Astrocyte of the hippocampus (primary cell): ENCODE measurements at regions not wholly inside any gene's neighbourhood (a gene's known extent, or its start where the extent isn't known, plus 50 kb on each side); places are given as distances from the start of the nearest gene placed in this dataset.
"Not testable (repeated sequence)": the region's sequence is repeated elsewhere in the genome, so short reads cannot be mapped to it uniquely, and the experiment has no call there.

ENCODE experiments used
- DNase-seq: peaks from one replicate; pipeline ENCODE4 v3.0.0; 2011; ENCODE audit warnings: low read depth, low spot score

GRCh38 chrX:87941841-87942240 lies 424.2 kb downstream of the KLHL4 start:
- peak; percentile 0 for DNase-seq

- no peak for DNase-seq
These were observed 443.9 kb downstream of the KLHL4 start for GRCh38 chrX:87961471-87961870.

DNA sequence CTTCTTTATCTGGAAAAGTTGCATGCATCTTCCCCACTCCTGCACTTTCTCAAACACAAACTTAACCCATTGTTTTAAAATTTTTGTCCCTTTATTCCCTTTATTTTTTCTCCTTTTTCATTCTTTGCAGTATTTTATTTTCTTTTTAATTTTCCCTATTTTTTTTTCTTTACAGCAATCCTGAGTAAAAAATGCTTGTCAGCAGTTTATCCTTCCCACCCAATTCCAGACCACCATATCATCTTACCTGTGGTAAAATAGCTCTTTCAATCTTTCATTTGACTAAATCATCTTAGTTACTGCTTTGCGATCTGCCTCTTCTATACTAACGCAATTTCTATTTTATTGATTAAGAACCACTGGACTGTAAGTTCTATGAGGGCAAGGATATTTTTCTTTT lies 450.5 kb downstream of the KLHL4 start:
- DNase-seq = no peak

GRCh38 chrX:87972121-87972520 lies 454.5 kb downstream of the KLHL4 start:
- not testable (repeated sequence) for DNase-seq

- DNase-seq = no peak
These were observed 457.8 kb downstream of the KLHL4 start for GRCh38 chrX:87975365-87975764.

DNA sequence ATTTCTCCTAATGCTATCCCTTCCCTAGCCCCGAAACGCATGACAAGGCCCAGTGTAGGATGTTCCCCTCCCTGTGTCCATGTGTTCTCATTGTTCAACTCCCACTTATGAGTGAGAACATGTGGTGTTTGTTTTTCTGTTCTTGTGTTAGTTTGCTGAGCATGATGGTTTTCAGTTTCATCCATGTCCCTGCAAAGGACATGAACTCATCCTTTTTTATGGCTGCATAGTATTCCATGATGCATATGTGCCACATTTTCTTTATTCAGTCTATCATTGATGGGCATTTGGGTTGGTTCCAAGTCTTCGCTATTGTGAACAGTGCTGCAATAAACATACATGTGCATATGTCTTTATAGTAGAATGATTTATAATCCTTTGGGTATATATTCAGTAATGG lies 490.3 kb downstream of the KLHL4 start:
- DNase-seq = not testable (repeated sequence)

DNA sequence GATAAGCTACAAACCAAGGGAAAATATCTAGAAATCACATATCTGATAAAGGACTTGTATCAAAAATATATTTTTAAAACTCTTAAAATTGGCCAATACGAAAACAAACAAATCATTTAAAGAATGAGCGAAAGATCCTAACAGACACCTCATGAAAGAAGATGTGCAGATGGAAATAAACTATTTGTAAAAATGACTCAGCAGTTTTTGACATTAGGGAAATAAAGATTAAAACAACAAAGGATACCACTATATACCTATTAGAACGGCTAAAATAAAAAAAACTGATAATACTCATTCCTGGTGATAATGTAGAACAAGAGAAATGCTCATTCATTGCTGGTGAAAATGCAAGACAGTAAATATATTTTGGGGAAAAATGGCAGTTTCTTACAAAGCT lies 506.4 kb downstream of the KLHL4 start:
- DNase-seq = no peak

GRCh38 chrX:88072339-88073030 lies 554.9 kb downstream of the KLHL4 start:
- DNase-seq = no peak

DNA sequence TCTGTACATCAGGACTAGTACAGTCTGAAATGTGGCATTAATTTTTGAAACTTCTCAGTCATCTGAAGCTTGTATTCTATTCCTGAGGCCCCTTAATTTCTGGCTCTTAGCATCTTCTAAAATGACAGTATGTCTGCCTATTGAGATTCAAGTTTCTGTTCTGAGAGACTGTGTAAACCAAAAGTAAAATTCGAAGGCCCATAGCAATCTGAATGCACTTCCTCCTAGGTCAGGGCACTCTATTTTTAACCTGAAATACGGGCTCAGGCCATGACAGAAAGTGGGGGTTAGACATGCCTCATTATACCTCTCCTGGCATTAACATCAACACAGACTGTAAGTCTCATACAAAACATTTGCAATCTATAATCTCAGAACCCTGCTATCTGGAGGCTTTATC lies 584.4 kb downstream of the KLHL4 start:
- DNase-seq = no peak

DNA sequence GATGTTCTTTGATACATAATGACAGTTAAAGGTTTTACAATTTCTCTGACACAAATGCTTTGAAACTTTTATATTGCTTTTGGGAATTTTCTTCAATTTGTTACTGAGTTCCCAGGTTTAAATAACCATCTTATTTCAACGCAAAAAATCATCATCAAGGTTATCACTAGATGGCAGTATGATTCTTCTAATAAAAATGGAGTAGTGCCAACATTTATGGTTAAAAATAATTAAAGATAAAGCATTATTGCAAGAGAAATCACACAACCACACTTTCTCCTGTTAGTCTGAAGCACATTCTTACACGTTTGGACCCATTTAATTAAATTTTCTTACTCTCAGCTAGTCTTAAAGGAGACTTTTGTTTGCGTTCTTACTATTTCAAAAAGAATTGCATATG lies 611.3 kb upstream of the CPXCR1 start:
- DNase-seq = no peak

DNA sequence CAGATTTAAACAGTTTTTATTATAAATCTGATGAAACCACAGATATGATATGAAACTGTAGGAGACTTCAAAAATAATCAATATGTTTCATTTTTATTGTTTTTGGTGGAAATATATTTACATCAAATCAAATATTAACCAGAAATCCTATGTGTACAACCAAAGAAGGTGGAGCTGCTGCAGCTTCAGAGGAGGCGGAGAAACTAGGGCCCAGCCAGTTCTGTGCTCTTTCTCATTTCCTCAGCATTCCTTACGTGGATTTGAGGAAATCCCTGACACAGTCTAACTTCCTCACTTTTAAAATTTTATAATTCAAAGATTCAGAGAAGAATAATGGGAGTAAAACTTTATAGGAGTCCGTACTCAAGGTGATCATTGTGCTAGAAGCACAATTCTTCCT lies 610.7 kb upstream of the CPXCR1 start:
- no peak for DNase-seq

GRCh38 chrX:88146577-88146976 lies 600.4 kb upstream of the CPXCR1 start:
- no peak for DNase-seq

- no peak for DNase-seq
These were observed 576.5 kb upstream of the CPXCR1 start for GRCh38 chrX:88170553-88170952.

- DNase-seq = not testable (repeated sequence)
These were observed 573.0 kb upstream of the CPXCR1 start for GRCh38 chrX:88173932-88174440.

DNA sequence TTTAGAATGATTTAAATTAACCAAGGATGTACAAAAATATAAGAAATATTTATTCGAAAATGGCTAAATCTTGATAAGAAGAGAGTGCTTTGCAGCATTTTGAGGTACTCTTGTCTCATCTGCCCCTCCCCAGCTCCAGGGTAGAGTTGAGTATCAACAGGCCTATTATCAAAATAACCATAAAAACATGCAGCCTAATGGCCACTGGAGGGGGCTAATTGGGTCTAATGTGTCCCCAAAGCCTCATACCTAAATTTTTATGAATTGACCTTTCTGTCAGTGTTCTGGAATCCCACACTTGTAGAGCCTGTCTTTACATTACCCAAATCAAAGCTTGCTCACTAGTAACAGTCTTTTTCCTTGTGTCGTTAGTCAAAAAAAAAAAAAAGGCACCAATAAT lies 544.9 kb upstream of the CPXCR1 start:
- no peak for DNase-seq

DNA sequence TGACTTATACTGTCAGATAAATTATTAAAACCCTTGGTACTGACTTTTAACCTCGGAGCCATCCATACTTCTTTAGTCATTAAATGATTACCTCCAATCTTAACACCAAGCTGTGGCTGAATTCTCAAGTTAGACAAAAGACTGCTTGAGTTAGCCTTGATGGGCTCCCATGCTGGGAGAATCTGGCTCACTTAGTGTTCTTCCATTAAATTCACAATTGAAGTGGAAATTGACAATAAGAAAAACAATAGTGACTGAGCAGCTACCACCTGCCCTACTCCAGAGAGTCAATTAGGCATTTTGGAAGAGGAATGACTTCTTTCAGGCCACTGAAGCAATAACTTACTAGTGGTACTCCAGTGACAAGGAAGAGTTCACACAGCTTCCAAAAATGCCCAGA lies 503.0 kb upstream of the CPXCR1 start:
- no peak for DNase-seq

- no peak for DNase-seq
These were observed 462.2 kb upstream of the CPXCR1 start for GRCh38 chrX:88284844-88285243.

GRCh38 chrX:88313972-88314371 lies 433.1 kb upstream of the CPXCR1 start:
- not testable (repeated sequence) for DNase-seq

- no peak for DNase-seq
These were observed 421.4 kb upstream of the CPXCR1 start for GRCh38 chrX:88325634-88326033.

DNA sequence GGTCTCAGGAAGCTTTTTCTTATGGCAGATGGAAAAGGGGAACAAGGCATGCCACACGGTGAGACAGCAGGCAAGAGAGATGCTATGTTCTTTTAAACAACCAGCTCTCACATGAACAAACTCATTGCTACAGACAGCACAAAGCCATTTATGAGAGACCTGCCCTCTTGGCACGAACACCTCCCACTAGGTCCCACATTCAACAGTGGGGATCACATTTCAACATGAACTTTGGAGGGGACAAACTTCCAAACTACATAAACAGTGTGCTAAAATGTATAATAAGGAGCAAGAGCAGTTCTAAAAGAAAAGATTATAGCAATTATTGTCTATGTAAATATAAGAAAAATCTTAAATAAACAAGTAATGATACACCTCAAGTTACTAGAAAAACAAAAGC lies 391.8 kb upstream of the CPXCR1 start:
- DNase-seq = no peak

GRCh38 chrX:88366314-88366713 lies 380.7 kb upstream of the CPXCR1 start:
- no peak for DNase-seq

DNA sequence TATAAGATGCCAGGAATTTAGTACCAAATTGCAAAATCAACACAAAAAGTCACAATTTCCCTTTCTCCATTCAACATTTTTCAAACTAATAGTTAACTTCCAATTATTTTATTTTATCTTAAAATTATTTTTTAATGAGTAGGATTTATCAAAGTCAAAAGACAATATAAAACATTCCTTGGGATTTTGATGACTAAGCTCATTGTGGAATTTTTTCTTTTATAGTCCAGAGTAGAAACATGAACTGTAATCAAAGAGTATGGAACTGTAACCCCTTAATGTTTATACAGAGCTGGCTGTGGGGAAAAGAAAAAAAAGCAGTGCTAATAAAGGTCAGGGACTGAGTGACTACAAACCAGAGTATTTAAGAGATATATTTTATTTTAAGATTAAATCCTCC lies 368.6 kb upstream of the CPXCR1 start:
- no peak for DNase-seq

DNA sequence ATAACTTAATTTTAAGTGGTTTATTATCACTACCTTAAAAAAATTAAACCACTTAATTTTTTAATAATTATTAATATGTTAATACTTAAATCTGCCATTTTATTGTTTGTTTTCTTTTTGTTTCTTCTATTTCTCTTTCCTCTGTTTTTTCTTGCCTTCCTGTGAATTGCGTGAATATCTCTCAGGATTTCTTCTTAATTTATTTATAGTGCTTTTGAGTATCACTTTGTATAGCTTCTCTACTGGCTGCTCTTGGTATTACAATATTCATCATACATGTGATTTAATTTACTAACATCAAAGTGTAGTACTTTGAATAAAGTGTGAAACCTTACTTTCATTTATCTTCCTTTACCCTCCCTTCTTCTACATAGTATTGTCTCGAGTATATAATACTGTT lies 349.5 kb upstream of the CPXCR1 start:
- no peak for DNase-seq

DNA sequence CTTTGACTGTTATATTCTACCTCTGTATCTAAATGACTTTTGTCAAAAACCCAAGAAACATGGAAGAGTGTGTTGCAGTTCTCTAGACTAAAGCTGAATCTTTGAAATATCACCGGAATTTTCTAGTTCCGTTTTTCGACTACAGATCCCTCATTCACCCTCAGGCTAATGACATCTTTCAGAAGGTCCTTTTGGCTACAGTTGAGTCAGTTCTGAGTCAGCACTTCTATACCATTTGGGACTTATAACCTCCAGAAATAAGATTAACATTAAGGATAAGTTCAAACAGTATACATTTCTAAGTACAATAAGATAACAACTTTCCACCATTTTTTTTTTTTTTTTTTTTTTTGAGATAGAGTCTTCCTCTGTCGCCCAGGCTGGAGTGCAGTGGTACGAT lies 331.0 kb upstream of the CPXCR1 start:
- no peak for DNase-seq
